ENCODE measurements at regions not wholly inside any gene's neighbourhood (a gene's known extent, or its start where the extent isn't known, plus 50 kb on each side); places are given as distances from the start of the nearest gene placed in this dataset.
"Not testable (repeated sequence)": the region's sequence is repeated elsewhere in the genome, so short reads cannot be mapped to it uniquely, and the experiment has no call there.

DNA sequence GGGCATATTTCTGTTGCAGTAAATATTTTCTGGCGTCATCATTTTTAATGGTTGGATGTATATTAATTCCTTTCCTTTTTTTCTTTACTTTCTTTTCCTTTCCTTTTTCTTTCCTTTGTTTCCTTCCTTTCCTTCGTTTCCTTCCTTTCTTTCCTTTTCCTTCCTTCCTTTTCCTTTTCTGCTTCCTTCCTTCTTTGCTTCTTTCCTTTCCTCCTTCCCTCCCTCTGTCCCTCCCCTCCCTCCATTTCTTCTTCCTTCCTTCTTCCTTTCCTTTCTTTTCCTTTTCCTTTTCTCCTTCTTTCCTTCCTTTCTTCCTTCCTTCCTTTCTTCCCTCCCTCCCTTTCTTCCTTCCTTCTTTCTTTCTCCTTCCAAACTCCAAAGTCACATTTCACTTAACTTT lies 54.9 kb upstream of the LYSMD4 start (continued):
- TF ChIP-seq, protein P1, sequence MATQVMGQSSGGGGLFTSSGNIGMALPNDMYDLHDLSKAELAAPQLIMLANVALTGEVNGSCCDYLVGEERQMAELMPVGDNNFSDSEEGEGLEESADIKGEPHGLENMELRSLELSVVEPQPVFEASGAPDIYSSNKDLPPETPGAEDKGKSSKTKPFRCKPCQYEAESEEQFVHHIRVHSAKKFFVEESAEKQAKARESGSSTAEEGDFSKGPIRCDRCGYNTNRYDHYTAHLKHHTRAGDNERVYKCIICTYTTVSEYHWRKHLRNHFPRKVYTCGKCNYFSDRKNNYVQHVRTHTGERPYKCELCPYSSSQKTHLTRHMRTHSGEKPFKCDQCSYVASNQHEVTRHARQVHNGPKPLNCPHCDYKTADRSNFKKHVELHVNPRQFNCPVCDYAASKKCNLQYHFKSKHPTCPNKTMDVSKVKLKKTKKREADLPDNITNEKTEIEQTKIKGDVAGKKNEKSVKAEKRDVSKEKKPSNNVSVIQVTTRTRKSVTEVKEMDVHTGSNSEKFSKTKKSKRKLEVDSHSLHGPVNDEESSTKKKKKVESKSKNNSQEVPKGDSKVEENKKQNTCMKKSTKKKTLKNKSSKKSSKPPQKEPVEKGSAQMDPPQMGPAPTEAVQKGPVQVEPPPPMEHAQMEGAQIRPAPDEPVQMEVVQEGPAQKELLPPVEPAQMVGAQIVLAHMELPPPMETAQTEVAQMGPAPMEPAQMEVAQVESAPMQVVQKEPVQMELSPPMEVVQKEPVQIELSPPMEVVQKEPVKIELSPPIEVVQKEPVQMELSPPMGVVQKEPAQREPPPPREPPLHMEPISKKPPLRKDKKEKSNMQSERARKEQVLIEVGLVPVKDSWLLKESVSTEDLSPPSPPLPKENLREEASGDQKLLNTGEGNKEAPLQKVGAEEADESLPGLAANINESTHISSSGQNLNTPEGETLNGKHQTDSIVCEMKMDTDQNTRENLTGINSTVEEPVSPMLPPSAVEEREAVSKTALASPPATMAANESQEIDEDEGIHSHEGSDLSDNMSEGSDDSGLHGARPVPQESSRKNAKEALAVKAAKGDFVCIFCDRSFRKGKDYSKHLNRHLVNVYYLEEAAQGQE (IDR thresholded peaks at IDR 0.05; ENCODE audit: low read depth) = no peak
- TF ChIP-seq ATF3 (IDR thresholded peaks at IDR 0.05) = no peak

DNA sequence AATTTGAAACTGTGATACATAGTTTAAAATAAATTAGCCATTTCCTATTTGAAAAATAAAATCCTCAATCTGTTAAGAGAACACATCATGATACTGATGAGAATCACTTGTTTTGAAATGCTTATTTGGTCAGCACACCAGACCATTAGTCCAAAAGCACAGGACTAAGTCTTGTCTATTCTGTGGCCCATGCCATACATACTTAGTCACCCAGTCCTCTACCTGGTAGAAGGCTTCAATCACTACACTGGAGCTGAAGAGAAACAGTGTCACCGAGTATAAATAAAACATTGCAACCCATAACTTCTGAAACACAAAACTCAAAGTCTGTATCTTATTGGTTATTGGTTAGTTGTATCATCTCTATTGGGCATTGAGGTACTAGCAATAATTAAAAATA lies 51.6 kb upstream of the LYSMD4 start:
- POLR2A ChIA-PET; intact Hi-C loops (cut with micrococcal nuclease): not testable (repeated sequence)

GRCh38 chr15:99783918-99784619 lies 50.8 kb upstream of the LYSMD4 start:
- peaks cover 18% of the 10 kb centered on the region for H3K27me3 ChIP-seq (ENCODE audit: insufficient read depth, low read length)
- H4K20me1 ChIP-seq (ENCODE audit: insufficient read depth); BruUV-seq (replicated peaks); ATAC-seq; POLR2A ChIA-PET; H3K4me1 ChIP-seq (ENCODE audit: control insufficient read depth in 1 of 2, insufficient read depth in 2 of 2, low read length in 2 of 2); H3K4me2 ChIP-seq (ENCODE audit: low read length); RAD21 ChIA-PET (ENCODE audit: low non-redundant PET in 1 of 2, low total read pairs in 2 of 2, uncharacterized antibody in 2 of 2, unreplicated experiment in 2 of 2); H3K9ac ChIP-seq (ENCODE audit: low read length); H3K79me2 ChIP-seq (ENCODE audit: insufficient read depth, low read length); H3K4me3 ChIP-seq (replicated peaks in 1 of 2; ENCODE audit: low read depth in 1 of 2, low read length in 2 of 2); H2AFZ ChIP-seq (ENCODE audit: low read depth, low read length, poor library complexity, severe bottlenecking); H3K9me2 ChIP-seq (ENCODE audit: insufficient read depth); DNase-seq (ENCODE audit: low read depth, low spot score); H3K9me3 ChIP-seq (ENCODE audit: control insufficient read depth in 1 of 2, insufficient read depth in 1 of 2, low read depth in 1 of 2, low read length in 2 of 2); H3K27ac ChIP-seq (ENCODE audit: low read depth, low read length); CTCF ChIA-PET; H3K36me3 ChIP-seq (ENCODE audit: control insufficient read depth in 1 of 2, insufficient read depth in 2 of 2, low read length in 2 of 2); intact Hi-C loops (cut with micrococcal nuclease): not testable (repeated sequence)

More for the DNA sequence above, 51.6 kb upstream of the LYSMD4 start:
- H3K9me3 ChIP-seq (ENCODE audit: control insufficient read depth in 1 of 2, insufficient read depth in 1 of 2, low read depth in 1 of 2, low read length in 2 of 2); RAD21 ChIA-PET (ENCODE audit: low non-redundant PET in 1 of 2, low total read pairs in 2 of 2, uncharacterized antibody in 2 of 2, unreplicated experiment in 2 of 2); CTCF ChIA-PET; DNase-seq (ENCODE audit: low read depth, low spot score); H3K36me3 ChIP-seq (ENCODE audit: control insufficient read depth in 1 of 2, insufficient read depth in 2 of 2, low read length in 2 of 2); H3K4me2 ChIP-seq (ENCODE audit: low read length); H3K9me2 ChIP-seq (ENCODE audit: insufficient read depth); H3K79me2 ChIP-seq (ENCODE audit: insufficient read depth, low read length); H4K20me1 ChIP-seq (ENCODE audit: insufficient read depth); H3K27ac ChIP-seq (ENCODE audit: low read depth, low read length); H3K4me1 ChIP-seq (ENCODE audit: control insufficient read depth in 1 of 2, insufficient read depth in 2 of 2, low read length in 2 of 2); BruUV-seq (replicated peaks); H2AFZ ChIP-seq (ENCODE audit: low read depth, low read length, poor library complexity, severe bottlenecking); ATAC-seq; H3K4me3 ChIP-seq (replicated peaks in 1 of 2; ENCODE audit: low read depth in 1 of 2, low read length in 2 of 2); H3K9ac ChIP-seq (ENCODE audit: low read length): not testable (repeated sequence)
- H3K27me3 ChIP-seq (ENCODE audit: insufficient read depth, low read length) = peaks cover 18% of the 10 kb centered on the region

Measured in HCT116 (cell line).